CD14-positive monocyte (primary cell): ENCODE measurements at regions not wholly inside any gene's neighbourhood (a gene's known extent, or its start where the extent isn't known, plus 50 kb on each side); places are given as distances from the start of the nearest gene placed in this dataset.
"Not testable (repeated sequence)": the region's sequence is repeated elsewhere in the genome, so short reads cannot be mapped to it uniquely, and the experiment has no call there.

Experiments used
- DNase-seq, 3 donors: peaks; one replicate each; pipeline ENCODE4 v3.0.0-alpha.2; 2011 to 2022
- H2AFZ ChIP-seq: 2 replicates; pipeline ENCODE4 v1.6.0; 2012; ENCODE audit warnings: mild to moderate bottlenecking, low read depth, low read length, inconsistent platforms; ENCODE audit not compliant: insufficient read depth, poor library complexity, severe bottlenecking
- H3K27ac ChIP-seq, 2 donors: 1 replicate in 1 of 2; 2 replicates in 1 of 2; pipeline ENCODE4 v1.5.1; 2012 to 2013; ENCODE audit warnings: low read length in 2 of 2, control low read depth in 1 of 2, inconsistent platforms in 1 of 2, low read depth in 1 of 2, mild to moderate bottlenecking in 1 of 2
- H3K27me3 ChIP-seq, 2 donors: one replicate each; pipeline versions ENCODE4 v1.6.0 to v1.6.1; 2011 to 2013; ENCODE audit warnings: low read length in 2 of 2; ENCODE audit not compliant: control insufficient read depth in 2 of 2, insufficient read depth in 2 of 2
- H3K36me3 ChIP-seq, 2 donors: replicated peaks in 1 of 2; 1 replicate in 1 of 2; 2 replicates in 1 of 2; pipeline versions ENCODE4 v1.5.1 to v1.6.1; 2012 to 2013; ENCODE audit warnings: low read length in 2 of 2, control low read depth in 1 of 2, inconsistent platforms in 1 of 2, mild to moderate bottlenecking in 1 of 2; ENCODE audit not compliant: insufficient read depth in 2 of 2, control insufficient read depth in 1 of 2
- H3K4me1 ChIP-seq, 2 donors: 1 replicate in 1 of 2; 2 replicates in 1 of 2; pipeline versions ENCODE4 v1.5.1 to v1.6.1; 2012 to 2013; ENCODE audit warnings: low read length in 2 of 2, control low read depth in 1 of 2, inconsistent platforms in 1 of 2, mild to moderate bottlenecking in 1 of 2, moderate library complexity in 1 of 2; ENCODE audit not compliant: insufficient read depth in 2 of 2, control insufficient read depth in 1 of 2
- H3K4me2 ChIP-seq: replicated peaks from 2 replicates; pipeline ENCODE3; 2012; ENCODE audit warnings: low read length, moderate library complexity, mild to moderate bottlenecking; ENCODE audit not compliant: poor library complexity, severe bottlenecking; ENCODE audit errors: extremely low read depth
- H3K4me3 ChIP-seq, 3 experiments: fragments of 200-600 bp in 1 of 3; sonication (generic) in 1 of 3; replicated peaks in 1 of 3; 1 replicate in 2 of 3; 2 replicates in 1 of 3; pipeline ENCODE4 v1.5.1; 2011 to 2013; ENCODE audit warnings: low read length in 3 of 3, mild to moderate bottlenecking in 3 of 3, control low read depth in 2 of 3, low read depth in 2 of 3, inconsistent platforms in 1 of 3, moderate library complexity in 1 of 3
- H3K79me2 ChIP-seq: 2 replicates; pipeline ENCODE4 v1.6.0; 2012; ENCODE audit warnings: mild to moderate bottlenecking, control low read depth, inconsistent platforms, low read length, moderate library complexity; ENCODE audit not compliant: insufficient read depth
- H3K9ac ChIP-seq: 2 replicates; pipeline ENCODE4 v1.6.0; 2017; ENCODE audit warnings: low read length, mild to moderate bottlenecking; ENCODE audit not compliant: insufficient read depth, poor library complexity, severe bottlenecking
- H3K9me3 ChIP-seq, 2 donors: replicated peaks in 1 of 2; 1 replicate in 1 of 2; 2 replicates in 1 of 2; pipeline versions ENCODE4 v1.5.1 to v1.6.1; 2012 to 2013; ENCODE audit warnings: low read length in 2 of 2, control low read depth in 1 of 2; ENCODE audit not compliant: control insufficient read depth in 1 of 2, insufficient read depth in 1 of 2
- H4K20me1 ChIP-seq: 2 replicates; pipeline ENCODE4 v1.6.0; 2012; ENCODE audit warnings: mild to moderate bottlenecking, low read length, control low read depth, moderate library complexity; ENCODE audit not compliant: insufficient read depth
- H3K27ac Mint-ChIP-seq, 7 donors: one replicate each; pipeline ENCODE4 v1.8.0; 2020; ENCODE audit warnings: mild to moderate bottlenecking in 7 of 7, mixed read lengths in 7 of 7, moderate library complexity in 6 of 7, inconsistent platforms in 2 of 7
- H3K27me3 Mint-ChIP-seq, 3 donors: one replicate each; pipeline ENCODE4 v1.8.0; 2021 to 2022; ENCODE audit warnings: low read depth in 3 of 3, mild to moderate bottlenecking in 3 of 3, mixed read lengths in 3 of 3, moderate library complexity in 3 of 3, inconsistent platforms in 1 of 3
- H3K36me3 Mint-ChIP-seq, 2 donors: one replicate each; pipeline ENCODE4 v1.8.0; 2020; ENCODE audit warnings: mixed read lengths in 2 of 2, inconsistent platforms in 1 of 2, mild to moderate bottlenecking in 1 of 2
- H3K4me1 Mint-ChIP-seq: one replicate; pipeline ENCODE4 v1.8.0; 2020; ENCODE audit warnings: mild to moderate bottlenecking, mixed read lengths
- H3K4me3 Mint-ChIP-seq, 2 donors: one replicate each; pipeline ENCODE4 v1.8.0; 2020; ENCODE audit warnings: mild to moderate bottlenecking in 2 of 2, mixed read lengths in 2 of 2, moderate library complexity in 1 of 2
- H3K9me3 Mint-ChIP-seq, 7 donors: one replicate each; pipeline ENCODE4 v1.8.0; 2020 to 2022; ENCODE audit warnings: mixed read lengths in 7 of 7, mild to moderate bottlenecking in 6 of 7, moderate library complexity in 6 of 7, inconsistent platforms in 2 of 7
- CTCF ChIP-seq: fragments of 200-600 bp; IDR thresholded peaks from one replicate; pipeline ENCODE4 v1.8.0; 2022; ENCODE audit warnings: antibody characterized with exemption, mild to moderate bottlenecking
- WGBS: methylation state at CpG from one replicate; pipeline ENCODE4 v1.1.5; 2013; ENCODE audit warnings: missing lambda C conversion rate; ENCODE audit not compliant: insufficient coverage; 5-methylcytosine and 5-hydroxymethylcytosine counted together
- intact Hi-C, 2 donors: fragments of 100-400 bp; cut with micrococcal nuclease; formaldehyde crosslinking; loops; one replicate each; pipeline versions ENCODE4 v1.15.0 to v1.15.1; 2023

- intact Hi-C loops = loop anchor here (5.0 to 10.0 kb wide), 3 partner anchors 49 to 106 kb away; no protein-coding TSS in a partner anchor
- no peak for TF ChIP-seq CTCF
- H3K9ac ChIP-seq = no peak overlapping the region
- H3K27me3 Mint-ChIP-seq = peaks cover 0 to 3% (median 0%) of the 10 kb centered on the region in 3 donors
- H4K20me1 ChIP-seq = no peaks in the 10 kb centered on the region
- no peak overlapping the region for H3K27ac Mint-ChIP-seq
- no peaks in the 10 kb centered on the region for H3K27me3 ChIP-seq
- no peaks in the 10 kb centered on the region for H3K36me3 ChIP-seq
- H2AFZ ChIP-seq = no peak overlapping the region
- H3K4me1 Mint-ChIP-seq = peaks cover 84% of the 10 kb centered on the region
- 97% methylated on average over 2 of the region's 6 CpGs for WGBS
- no peak for DNase-seq
- H3K4me2 ChIP-seq = no peak overlapping the region
- no peaks in the 10 kb centered on the region for H3K79me2 ChIP-seq
- peaks cover 0 to 5% (median 0%) of the 10 kb centered on the region in 7 donors for H3K9me3 Mint-ChIP-seq
- H3K36me3 Mint-ChIP-seq = peaks cover 0 to 6% of the 10 kb centered on the region in 2 donors
- peaks cover 74 to 77% of the 10 kb centered on the region in 2 donors for H3K4me1 ChIP-seq
- no peak overlapping the region for H3K4me3 ChIP-seq
- H3K9me3 ChIP-seq = no peaks in the 10 kb centered on the region
- H3K4me3 Mint-ChIP-seq = no peak overlapping the region
- no peak overlapping the region for H3K27ac ChIP-seq
Observed at GRCh38 chr20:50453533-50454244, 56.5 kb upstream of the PTPN1 start.

DNA sequence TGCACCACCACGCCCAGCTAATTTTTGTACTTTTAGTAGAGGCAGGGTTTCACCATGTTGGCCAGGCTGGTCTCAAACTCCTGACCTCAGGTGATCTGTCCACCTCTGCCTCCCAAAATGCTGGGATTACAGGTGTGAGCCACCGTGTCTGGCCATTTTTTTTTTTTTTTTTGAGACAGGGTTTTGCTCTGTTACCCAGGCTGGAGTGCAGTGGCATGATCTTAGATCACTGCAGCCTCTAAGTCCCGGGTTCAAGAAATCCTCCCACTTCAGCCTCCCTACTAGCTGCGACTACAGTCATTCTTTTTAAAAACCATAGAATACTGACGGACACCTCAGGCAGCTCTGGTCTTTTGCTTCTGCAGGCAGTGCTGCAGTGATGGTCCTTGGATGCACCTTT is 54.9 kb upstream of the PTPN1 start:
- H3K9me3 Mint-ChIP-seq, H3K9me3 ChIP-seq, H3K36me3 ChIP-seq, H4K20me1 ChIP-seq, H3K79me2 ChIP-seq, H3K4me2 ChIP-seq, H2AFZ ChIP-seq, H3K27me3 Mint-ChIP-seq, H3K27me3 ChIP-seq, DNase-seq, H3K4me3 ChIP-seq: not testable (repeated sequence)
- H3K4me1 Mint-ChIP-seq = peaks cover 90% of the 10 kb centered on the region
- H3K36me3 Mint-ChIP-seq = peaks cover 0 to 12% of the 10 kb centered on the region in 2 donors
- H3K27ac Mint-ChIP-seq = peak overlapping the region in 4 of 7 donors; percentile 30 to 68 (median 45)
- peak overlapping the region in 1 of 2 donors; percentile 67 for H3K4me3 Mint-ChIP-seq
- Histone ChIP-seq H3K27ac (peak overlapping the region in 1 of 2 donors; percentile 68), H3K4me1 (peaks cover 74 to 79% of the 10 kb centered on the region in 2 donors), H3K9ac (peak overlapping the region; percentile 22)
- intact Hi-C loops = loop anchor here (10.0 kb wide), 2 partner anchors 50 to 70 kb away; no protein-coding TSS in a partner anchor
- 91% methylated on average over 4 of the region's 5 CpGs for WGBS
